Activated CD4-positive, alpha-beta memory T cell treated with anti-CD3 and anti-CD28 coated beads, Interleukin-2, amount 10 ng/mL, durations not matched to agents 7 days and 5 days (primary cell): ENCODE measurements at regions not wholly inside any gene's neighbourhood (a gene's known extent, or its start where the extent isn't known, plus 50 kb on each side); places are given as distances from the start of the nearest gene placed in this dataset.
"Not testable (repeated sequence)": the region's sequence is repeated elsewhere in the genome, so short reads cannot be mapped to it uniquely, and the experiment has no call there.

Experiments used
- CTCF ChIA-PET: fragments of 350-600 bp; sonication (Branson Sonifier 250); formaldehyde crosslinking; loops from one replicate; lab custom pipeline; 2021; ENCODE audit warnings: antibody characterized with exemption, inconsistent platforms; lab: Charles Lee
- POLR2A ChIA-PET: fragments of 350-600 bp; sonication (Branson Sonifier 250); formaldehyde crosslinking; loops from one replicate; lab custom pipeline; 2021; ENCODE audit warnings: antibody characterized with exemption; lab: Charles Lee
- DNase-seq: peaks from one replicate; pipeline ENCODE4 v3.0.0-alpha.2; 2020
- H3K27ac Mint-ChIP-seq: one replicate; pipeline ENCODE4 v1.8.0; 2021; ENCODE audit warnings: mild to moderate bottlenecking, mixed read lengths
- H3K27me3 Mint-ChIP-seq: one replicate; pipeline ENCODE4 v1.8.0; 2021; ENCODE audit warnings: mixed read lengths
- H3K36me3 Mint-ChIP-seq: one replicate; pipeline ENCODE4 v1.8.0; 2021; ENCODE audit warnings: low read depth, mixed read lengths
- H3K4me1 Mint-ChIP-seq: one replicate; pipeline ENCODE4 v1.8.0; 2021; ENCODE audit warnings: mixed read lengths
- H3K4me3 Mint-ChIP-seq: one replicate; pipeline ENCODE4 v1.8.0; 2021; ENCODE audit warnings: mild to moderate bottlenecking, mixed read lengths
- H3K9me3 Mint-ChIP-seq: one replicate; pipeline ENCODE4 v1.8.0; 2021; ENCODE audit warnings: mixed read lengths

- H3K27ac Mint-ChIP-seq, result no peak overlapping the region
- peaks cover 2% of the 10 kb centered on the region for H3K9me3 Mint-ChIP-seq
- H3K4me1 Mint-ChIP-seq, result no peaks in the 10 kb centered on the region
- DNase-seq, result no peak
- ChIA-PET CTCF (no interaction called here), POLR2A (no interaction called here)
- H3K36me3 Mint-ChIP-seq, result no peaks in the 10 kb centered on the region
- H3K27me3 Mint-ChIP-seq, result no peaks in the 10 kb centered on the region
- no peak overlapping the region for H3K4me3 Mint-ChIP-seq
Observed at GRCh38 chr4:137749466-137749865, 217.2 kb upstream of the PCDH18 start.

DNA sequence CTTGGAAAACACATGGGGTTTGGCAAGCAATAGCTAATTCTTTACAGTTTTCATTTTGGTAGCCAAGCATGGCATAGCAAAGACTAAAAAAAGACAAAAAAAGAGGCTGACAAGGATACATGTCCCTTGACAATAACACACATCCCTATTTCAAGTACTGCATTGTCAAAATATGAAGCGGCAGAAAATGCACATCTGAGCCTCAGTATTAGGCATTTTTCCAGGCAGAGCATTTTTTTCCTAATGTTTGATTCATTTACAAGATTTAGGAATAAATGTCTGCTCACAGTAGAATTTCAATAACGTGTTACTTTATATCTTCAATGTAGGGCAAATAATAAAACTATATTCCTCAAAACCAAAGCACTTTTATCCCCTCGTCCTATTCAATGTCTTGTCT, 216.3 kb upstream of the PCDH18 start:
- CTCF ChIA-PET, result no interaction called here
- Mint-ChIP-seq H3K27me3 (no peaks in the 10 kb centered on the region), H3K36me3 (no peaks in the 10 kb centered on the region), H3K9me3 (peaks cover 2% of the 10 kb centered on the region), H3K4me1 (no peaks in the 10 kb centered on the region), H3K4me3 (no peak overlapping the region), H3K27ac (no peak overlapping the region)
- POLR2A ChIA-PET, result no interaction called here
- DNase-seq, result no peak

- CTCF ChIA-PET, result no interaction called here
- POLR2A ChIA-PET, result no interaction called here
- Mint-ChIP-seq H3K27me3 (no peaks in the 10 kb centered on the region), H3K36me3 (no peaks in the 10 kb centered on the region), H3K9me3 (no peaks in the 10 kb centered on the region), H3K4me1 (no peaks in the 10 kb centered on the region), H3K27ac (no peak overlapping the region), H3K4me3 (no peak overlapping the region)
- no peak for DNase-seq
Observed at GRCh38 chr4:137740141-137740540, 207.8 kb upstream of the PCDH18 start.

DNA sequence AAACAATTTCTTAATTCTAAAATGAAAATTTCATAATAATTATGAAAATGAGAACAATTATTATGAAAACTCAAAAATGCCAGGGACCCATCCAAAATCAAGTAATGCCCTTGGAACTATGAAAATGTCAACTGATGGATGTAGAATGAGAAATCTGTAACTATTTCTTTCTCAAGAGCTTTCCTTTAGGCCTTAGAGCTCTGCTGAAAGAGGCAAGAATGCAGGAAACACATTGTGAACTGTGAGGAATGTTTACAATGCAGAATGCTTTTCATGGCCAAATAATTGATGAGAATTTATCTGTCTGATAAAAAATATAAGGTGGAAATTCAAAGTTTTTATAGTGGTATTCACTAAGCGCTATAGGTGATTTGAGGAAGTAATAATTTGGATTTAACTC, 207.1 kb upstream of the PCDH18 start:
- no peaks in the 10 kb centered on the region for H3K27me3 Mint-ChIP-seq

GRCh38 chr4:137738375-137738990, 206.2 kb upstream of the PCDH18 start:
- POLR2A ChIA-PET, result no interaction called here
- Mint-ChIP-seq H3K9me3 (peaks cover 3% of the 10 kb centered on the region), H3K36me3 (no peaks in the 10 kb centered on the region), H3K27me3 (no peaks in the 10 kb centered on the region), H3K4me3 (no peak overlapping the region), H3K27ac (no peak overlapping the region), H3K4me1 (no peaks in the 10 kb centered on the region)
- no peak for DNase-seq
- CTCF ChIA-PET, result no interaction called here

More for the DNA sequence above, 207.1 kb upstream of the PCDH18 start:
- Mint-ChIP-seq H3K4me3 (no peak overlapping the region), H3K27ac (no peak overlapping the region), H3K9me3 (peaks cover 3% of the 10 kb centered on the region), H3K4me1 (no peaks in the 10 kb centered on the region), H3K36me3 (no peaks in the 10 kb centered on the region)
- DNase-seq, result no peak
- ChIA-PET POLR2A (no interaction called here), CTCF (no interaction called here)

DNA sequence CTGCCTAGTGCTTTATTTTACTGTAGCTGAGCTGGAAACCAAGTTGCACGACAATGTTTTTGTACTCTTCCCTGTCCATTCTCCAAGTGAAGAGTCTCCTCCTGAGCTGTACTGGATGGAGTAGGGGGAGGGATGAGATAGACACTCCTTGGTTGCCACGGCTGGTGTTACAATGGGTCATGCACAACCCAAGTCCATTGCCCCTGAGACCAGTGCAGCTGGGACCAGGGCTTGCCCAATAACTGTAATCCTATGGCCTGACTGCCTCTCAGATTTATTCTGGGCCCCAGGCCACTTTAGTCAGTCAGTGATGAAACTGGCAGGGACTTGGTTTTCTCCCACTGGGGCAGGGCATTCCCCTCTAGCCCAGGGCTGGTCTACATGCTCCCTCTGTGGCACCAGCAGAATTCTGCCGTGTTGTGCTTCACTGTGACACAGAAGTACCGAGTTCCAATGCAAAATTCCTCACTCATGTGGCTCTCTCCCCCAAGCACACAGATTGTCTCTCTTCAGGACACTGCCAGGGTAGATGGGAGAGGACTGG, 203.3 kb upstream of the PCDH18 start:
- Mint-ChIP-seq H3K27me3 (no peaks in the 10 kb centered on the region), H3K9me3 (peaks cover 8% of the 10 kb centered on the region), H3K36me3 (no peaks in the 10 kb centered on the region), H3K4me3 (no peak overlapping the region), H3K27ac (no peak overlapping the region), H3K4me1 (no peaks in the 10 kb centered on the region)
- no peak for DNase-seq
- ChIA-PET POLR2A (no interaction called here), CTCF (no interaction called here)

DNA sequence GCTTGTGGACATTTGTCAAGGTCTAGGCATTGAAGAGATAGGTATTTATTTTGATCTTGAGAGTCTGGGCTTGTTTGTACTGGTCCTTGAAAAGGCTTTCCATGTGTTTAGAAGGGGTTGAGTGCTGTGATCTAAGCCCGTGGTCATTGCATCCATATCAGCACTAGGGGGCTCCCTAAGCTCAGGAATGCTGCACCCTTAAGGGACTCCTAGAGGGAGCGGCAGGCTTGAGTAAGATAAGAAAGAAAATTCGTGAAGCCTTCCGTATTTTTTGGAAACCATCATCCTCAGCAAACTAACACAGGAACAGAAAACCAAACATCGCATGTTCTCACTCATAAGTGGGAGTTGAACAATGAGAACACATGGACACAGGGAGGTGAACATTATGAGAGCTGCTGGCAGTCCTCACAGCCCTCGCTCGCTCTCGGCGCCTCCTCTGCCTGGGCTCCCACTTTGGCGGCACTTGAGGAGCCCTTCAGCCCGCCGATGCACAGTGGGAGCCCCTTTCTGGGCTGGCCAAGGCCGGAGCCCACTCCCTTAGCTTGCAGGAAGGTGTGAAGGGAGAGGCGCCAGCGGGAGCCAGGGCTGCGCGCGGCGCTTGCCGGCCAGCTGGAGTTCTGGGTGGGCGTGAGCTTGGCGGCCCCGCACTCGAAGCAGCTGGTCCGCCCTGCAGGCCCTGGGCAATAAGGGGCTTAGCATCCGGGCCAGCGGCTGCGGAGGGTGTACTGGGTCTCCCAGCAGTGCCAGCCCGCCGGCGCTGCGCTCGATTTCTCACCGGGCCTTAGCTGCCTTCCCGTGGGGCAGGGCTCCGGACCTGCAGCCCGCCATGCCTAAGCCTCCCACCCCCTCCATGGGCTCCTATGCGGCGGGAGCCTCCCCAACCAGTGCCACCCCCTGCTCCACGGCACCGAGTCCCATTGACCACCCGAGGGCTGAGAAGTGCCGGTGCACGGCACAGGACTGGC, 201.2 kb upstream of the PCDH18 start:
- H3K36me3 Mint-ChIP-seq, H3K27ac Mint-ChIP-seq, POLR2A ChIA-PET, H3K4me1 Mint-ChIP-seq, H3K9me3 Mint-ChIP-seq, H3K4me3 Mint-ChIP-seq, H3K27me3 Mint-ChIP-seq, DNase-seq, CTCF ChIA-PET: not testable (repeated sequence)

- H3K4me1 Mint-ChIP-seq, result no peaks in the 10 kb centered on the region
- ChIA-PET CTCF (no interaction called here), POLR2A (no interaction called here)
- peaks cover 2% of the 10 kb centered on the region for H3K9me3 Mint-ChIP-seq
- no peak for DNase-seq
- H3K4me3 Mint-ChIP-seq, result no peak overlapping the region
- H3K36me3 Mint-ChIP-seq, result no peaks in the 10 kb centered on the region
- no peak overlapping the region for H3K27ac Mint-ChIP-seq
- no peaks in the 10 kb centered on the region for H3K27me3 Mint-ChIP-seq
Observed at GRCh38 chr4:137722910-137723309, 190.6 kb upstream of the PCDH18 start.

GRCh38 chr4:137711502-137711901, 179.2 kb upstream of the PCDH18 start:
- no peaks in the 10 kb centered on the region for H3K36me3 Mint-ChIP-seq
- H3K27ac Mint-ChIP-seq, result no peak overlapping the region
- POLR2A ChIA-PET, result no interaction called here
- no peak overlapping the region for H3K4me3 Mint-ChIP-seq
- CTCF ChIA-PET, result no interaction called here
- H3K27me3 Mint-ChIP-seq, result no peaks in the 10 kb centered on the region
- no peak for DNase-seq
- H3K9me3 Mint-ChIP-seq, result peaks cover 3% of the 10 kb centered on the region
- H3K4me1 Mint-ChIP-seq, result no peaks in the 10 kb centered on the region

GRCh38 chr4:137707626-137708025, 175.3 kb upstream of the PCDH18 start:
- Mint-ChIP-seq H3K4me3 (no peak overlapping the region), H3K9me3 (peaks cover 3% of the 10 kb centered on the region), H3K4me1 (no peaks in the 10 kb centered on the region), H3K27me3 (no peaks in the 10 kb centered on the region), H3K36me3 (no peaks in the 10 kb centered on the region), H3K27ac (no peak overlapping the region)
- POLR2A ChIA-PET, result no interaction called here
- no peak for DNase-seq
- CTCF ChIA-PET, result no interaction called here

DNA sequence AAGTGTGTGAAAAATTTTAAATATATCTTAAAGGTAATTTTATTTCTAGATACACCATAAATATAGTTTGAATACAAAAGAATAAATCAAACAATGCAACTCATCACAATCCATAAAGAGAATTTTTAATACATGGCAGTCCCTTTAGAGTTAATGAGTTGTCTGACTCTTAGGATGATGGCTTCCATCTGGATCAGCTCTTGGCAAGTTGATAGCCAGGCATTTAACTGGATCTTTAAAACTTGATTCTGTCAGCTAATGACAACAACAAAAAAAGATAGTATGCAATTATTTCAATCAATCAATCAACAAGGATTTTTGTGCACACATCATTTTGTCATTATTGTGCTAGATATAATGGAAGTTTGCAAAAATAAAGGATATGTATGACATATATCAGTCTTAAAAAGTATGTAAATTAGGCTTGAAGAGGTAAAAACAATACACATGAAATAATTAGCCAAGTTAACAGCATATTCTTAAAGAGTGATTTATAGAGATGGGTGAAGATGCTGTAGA, 174.9 kb upstream of the PCDH18 start:
- Mint-ChIP-seq H3K27ac (no peak overlapping the region), H3K36me3 (no peaks in the 10 kb centered on the region), H3K4me3 (no peak overlapping the region), H3K4me1 (no peaks in the 10 kb centered on the region), H3K27me3 (no peaks in the 10 kb centered on the region), H3K9me3 (peaks cover 3% of the 10 kb centered on the region)
- POLR2A ChIA-PET, result no interaction called here
- no peak for DNase-seq
- CTCF ChIA-PET, result no interaction called here

GRCh38 chr4:137705171-137705783, 173.0 kb upstream of the PCDH18 start:
- H3K36me3 Mint-ChIP-seq, result no peaks in the 10 kb centered on the region
- H3K4me3 Mint-ChIP-seq, result no peak overlapping the region
- no peak for DNase-seq
- no peaks in the 10 kb centered on the region for H3K27me3 Mint-ChIP-seq
- CTCF ChIA-PET, result no interaction called here
- H3K4me1 Mint-ChIP-seq, result no peaks in the 10 kb centered on the region
- POLR2A ChIA-PET, result no interaction called here
- no peak overlapping the region for H3K27ac Mint-ChIP-seq
- H3K9me3 Mint-ChIP-seq, result no peaks in the 10 kb centered on the region

DNA sequence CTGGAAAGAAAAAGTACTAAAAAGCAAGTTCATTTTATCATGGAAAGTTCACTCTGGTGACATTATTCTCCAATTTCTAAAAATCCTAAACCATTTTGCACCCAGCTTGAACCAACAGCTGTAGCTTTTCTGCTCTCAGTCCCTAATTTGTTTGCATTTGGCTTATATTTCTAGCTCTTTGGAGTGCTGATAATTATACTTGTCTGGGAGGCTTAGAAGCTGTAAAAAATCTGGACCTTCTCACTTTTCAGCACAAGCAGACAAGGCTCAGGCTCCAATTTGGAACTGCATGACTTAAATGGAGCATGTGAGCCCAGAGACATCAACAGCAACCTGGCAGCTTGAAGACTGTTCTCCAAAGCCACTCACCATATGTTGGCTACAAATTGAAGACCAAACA, 170.9 kb upstream of the PCDH18 start:
- H3K27ac Mint-ChIP-seq, result no peak overlapping the region
- peaks cover 2% of the 10 kb centered on the region for H3K9me3 Mint-ChIP-seq
- ChIA-PET POLR2A (no interaction called here), CTCF (no interaction called here)
- no peaks in the 10 kb centered on the region for H3K27me3 Mint-ChIP-seq
- DNase-seq, result no peak
- no peak overlapping the region for H3K4me3 Mint-ChIP-seq
- no peaks in the 10 kb centered on the region for H3K4me1 Mint-ChIP-seq
- no peaks in the 10 kb centered on the region for H3K36me3 Mint-ChIP-seq
